ENCODE measurements at regions not wholly inside any gene's neighbourhood (a gene's known extent, or its start where the extent isn't known, plus 50 kb on each side); places are given as distances from the start of the nearest gene placed in this dataset.

DNA sequence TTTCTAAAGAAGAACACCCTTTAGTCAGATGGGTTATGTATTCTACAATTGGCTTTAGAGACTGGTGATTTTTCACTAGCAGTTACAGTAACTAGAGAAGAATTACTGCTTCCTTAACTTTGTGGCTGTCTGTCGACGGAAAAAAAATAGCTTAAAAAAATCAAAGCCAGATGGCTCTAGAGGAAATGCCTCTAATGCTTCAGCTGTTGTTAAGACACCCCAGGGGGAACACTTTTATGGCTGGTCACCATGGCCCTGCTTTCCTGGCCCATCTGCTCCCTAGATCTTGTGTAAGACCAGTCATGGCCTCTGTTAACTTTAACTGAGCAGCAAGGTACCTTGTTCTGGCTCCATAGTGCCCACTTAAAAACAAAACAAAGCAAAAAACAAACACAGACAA is 198.6 kb upstream of the PLSCR5 start:
- TF ChIP-seq POLR2A (IDR thresholded peaks at IDR 0.05; ENCODE audit: low read depth, low read length) (no peak), POU2F2 (IDR thresholded peaks at IDR 0.05; ENCODE audit: low read depth, low read length) (no peak), POLR2AphosphoS5 (IDR thresholded peaks at IDR 0.05; ENCODE audit: low read depth, low read length) (no peak), TAF1 (IDR thresholded peaks at IDR 0.05; ENCODE audit: low read depth, low read length) (no peak), PAX5 (IDR thresholded peaks at IDR 0.05; ENCODE audit: insufficient read depth, low read length, severe bottlenecking) (no peak)

Data from GM12891 (cell line).